Type B pancreatic cell (in vitro differentiated cells): ENCODE measurements at regions not wholly inside any gene's neighbourhood (a gene's known extent, or its start where the extent isn't known, plus 50 kb on each side); places are given as distances from the start of the nearest gene placed in this dataset.
"Not testable (repeated sequence)": the region's sequence is repeated elsewhere in the genome, so short reads cannot be mapped to it uniquely, and the experiment has no call there.

Source experiments
- DNase-seq: peaks from one replicate; pipeline ENCODE4 v3.0.0; 2021; ENCODE audit warnings: mixed read lengths; ENCODE audit not compliant: unreplicated experiment; ENCODE audit errors: extremely low spot score
- H3K27ac Mint-ChIP-seq: 2 replicates; pipeline ENCODE4 v1.8.0; 2021; ENCODE audit warnings: mild to moderate bottlenecking, mixed read lengths
- H3K27me3 Mint-ChIP-seq: 2 replicates; pipeline ENCODE4 v1.8.0; 2021; ENCODE audit warnings: mixed read lengths
- H3K36me3 Mint-ChIP-seq: 2 replicates; pipeline ENCODE4 v1.8.0; 2021; ENCODE audit warnings: mixed read lengths
- H3K4me1 Mint-ChIP-seq: one replicate; pipeline ENCODE4 v1.8.0; 2021; ENCODE audit warnings: mixed read lengths; ENCODE audit not compliant: unreplicated experiment
- H3K4me3 Mint-ChIP-seq: 2 replicates; pipeline ENCODE4 v1.8.0; 2021; ENCODE audit warnings: mild to moderate bottlenecking, mixed read lengths
- H3K9me3 Mint-ChIP-seq: 2 replicates; pipeline ENCODE4 v1.8.0; 2021; ENCODE audit warnings: mixed read lengths
- CTCF ChIP-seq: fragments of 200-600 bp; sonication (generic); conservative IDR thresholded peaks from 2 replicates; pipeline ENCODE4 v1.5.0; 2021; ENCODE audit warnings: antibody characterized with exemption, mild to moderate bottlenecking

GRCh38 chr20:11497545-11497944 is 420.1 kb upstream of the BTBD3 start:
- Mint-ChIP-seq H3K27me3 (peaks cover 3% of the 10 kb centered on the region), H3K4me3 (no peak overlapping the region), H3K4me1 (peaks cover 19% of the 10 kb centered on the region), H3K9me3 (no peaks in the 10 kb centered on the region), H3K27ac (no peak overlapping the region), H3K36me3 (no peaks in the 10 kb centered on the region)
- no peak for TF ChIP-seq CTCF
- no peak for DNase-seq

- DNase-seq, result no peak
- no peaks in the 10 kb centered on the region for H3K9me3 Mint-ChIP-seq
- H3K4me1 Mint-ChIP-seq, result peaks cover 19% of the 10 kb centered on the region
- H3K27ac Mint-ChIP-seq, result no peak overlapping the region
- H3K27me3 Mint-ChIP-seq, result peaks cover 3% of the 10 kb centered on the region
- no peak overlapping the region for H3K4me3 Mint-ChIP-seq
- no peaks in the 10 kb centered on the region for H3K36me3 Mint-ChIP-seq
- no peak for TF ChIP-seq CTCF
These were observed 418.5 kb upstream of the BTBD3 start for GRCh38 chr20:11499101-11499634.

GRCh38 chr20:11502061-11502460 is 415.6 kb upstream of the BTBD3 start:
- DNase-seq, result no peak
- no peaks in the 10 kb centered on the region for H3K9me3 Mint-ChIP-seq
- no peak for TF ChIP-seq CTCF

GRCh38 chr20:11502671-11503070 is 415.0 kb upstream of the BTBD3 start:
- H3K27ac Mint-ChIP-seq, result no peak overlapping the region
- no peaks in the 10 kb centered on the region for H3K36me3 Mint-ChIP-seq
- no peak for DNase-seq
- TF ChIP-seq CTCF, result no peak
- H3K4me3 Mint-ChIP-seq, result no peak overlapping the region
- H3K4me1 Mint-ChIP-seq, result peaks cover 4% of the 10 kb centered on the region
- H3K27me3 Mint-ChIP-seq, result peaks cover 6% of the 10 kb centered on the region
- no peaks in the 10 kb centered on the region for H3K9me3 Mint-ChIP-seq

More at GRCh38 chr20:11502061-11502460, 415.6 kb upstream of the BTBD3 start:
- H3K27me3 Mint-ChIP-seq, result peaks cover 6% of the 10 kb centered on the region
- peaks cover 9% of the 10 kb centered on the region for H3K4me1 Mint-ChIP-seq
- H3K4me3 Mint-ChIP-seq, result no peak overlapping the region
- no peaks in the 10 kb centered on the region for H3K36me3 Mint-ChIP-seq
- H3K27ac Mint-ChIP-seq, result no peak overlapping the region

GRCh38 chr20:11509776-11510175 is 407.9 kb upstream of the BTBD3 start:
- no peaks in the 10 kb centered on the region for H3K4me1 Mint-ChIP-seq
- no peaks in the 10 kb centered on the region for H3K27me3 Mint-ChIP-seq
- H3K4me3 Mint-ChIP-seq, result no peak overlapping the region
- H3K36me3 Mint-ChIP-seq, result no peaks in the 10 kb centered on the region
- H3K9me3 Mint-ChIP-seq, result no peaks in the 10 kb centered on the region
- TF ChIP-seq CTCF, result no peak
- no peak overlapping the region for H3K27ac Mint-ChIP-seq
- DNase-seq, result no peak

GRCh38 chr20:11511821-11512220 is 405.9 kb upstream of the BTBD3 start:
- H3K4me3 Mint-ChIP-seq, result no peak overlapping the region
- H3K4me1 Mint-ChIP-seq, result no peaks in the 10 kb centered on the region
- H3K27me3 Mint-ChIP-seq, result no peaks in the 10 kb centered on the region
- H3K9me3 Mint-ChIP-seq, result no peaks in the 10 kb centered on the region
- no peak for DNase-seq
- H3K36me3 Mint-ChIP-seq, result no peaks in the 10 kb centered on the region
- TF ChIP-seq CTCF, result no peak
- no peak overlapping the region for H3K27ac Mint-ChIP-seq

GRCh38 chr20:11513241-11513745 is 404.4 kb upstream of the BTBD3 start:
- H3K36me3 Mint-ChIP-seq, DNase-seq, H3K27ac Mint-ChIP-seq, H3K27me3 Mint-ChIP-seq, H3K4me3 Mint-ChIP-seq, H3K9me3 Mint-ChIP-seq, H3K4me1 Mint-ChIP-seq: not testable (repeated sequence)
